PFSK-1 (cell line): ENCODE measurements at regions not wholly inside any gene's neighbourhood (a gene's known extent, or its start where the extent isn't known, plus 50 kb on each side); places are given as distances from the start of the nearest gene placed in this dataset.

ENCODE experiments used
- SIN3A ChIP-seq: IDR thresholded peaks from 2 replicates; pipeline ENCODE4 v1.6.1; 2012; ENCODE audit warnings: mild to moderate bottlenecking, low read length, moderate library complexity, borderline replicate concordance; ENCODE audit not compliant: insufficient read depth
- TAF1 ChIP-seq: IDR thresholded peaks from 2 replicates; pipeline ENCODE4 v1.6.1; 2012; ENCODE audit warnings: low read length, control low read depth, borderline replicate concordance; ENCODE audit not compliant: insufficient read depth
- TF ChIP-seq, protein P1 (sequence below), 2 experiments: IDR thresholded peaks; 2 replicates each; pipeline versions ENCODE4 v1.6.1 to v1.8.0; 2011 to 2012; ENCODE audit warnings: low read depth in 2 of 2, low read length in 2 of 2, control low read depth in 1 of 2, inconsistent platforms in 1 of 2, mild to moderate bottlenecking in 1 of 2, moderate library complexity in 1 of 2; ENCODE audit not compliant: insufficient read depth in 1 of 2

DNA sequence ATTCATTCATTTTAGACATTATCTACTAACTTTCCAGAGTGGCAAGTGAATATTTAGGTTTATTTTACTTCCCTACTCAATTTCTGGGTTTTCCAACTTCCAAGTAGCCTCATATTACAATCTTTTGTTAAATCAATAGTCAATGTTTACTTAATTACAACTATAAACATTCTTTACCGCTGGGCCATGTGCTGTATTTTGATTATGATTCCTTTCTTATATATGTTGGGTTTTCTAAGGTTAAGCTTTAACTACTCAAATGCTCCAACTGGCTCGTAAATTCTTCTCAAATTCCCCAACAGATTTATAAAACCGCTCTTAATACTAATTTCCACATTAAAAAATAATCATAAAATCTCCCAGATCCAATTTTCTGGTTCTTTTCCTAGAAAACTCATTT is 110.1 kb upstream of the ABCA1 start:
- TF ChIP-seq, protein P1, sequence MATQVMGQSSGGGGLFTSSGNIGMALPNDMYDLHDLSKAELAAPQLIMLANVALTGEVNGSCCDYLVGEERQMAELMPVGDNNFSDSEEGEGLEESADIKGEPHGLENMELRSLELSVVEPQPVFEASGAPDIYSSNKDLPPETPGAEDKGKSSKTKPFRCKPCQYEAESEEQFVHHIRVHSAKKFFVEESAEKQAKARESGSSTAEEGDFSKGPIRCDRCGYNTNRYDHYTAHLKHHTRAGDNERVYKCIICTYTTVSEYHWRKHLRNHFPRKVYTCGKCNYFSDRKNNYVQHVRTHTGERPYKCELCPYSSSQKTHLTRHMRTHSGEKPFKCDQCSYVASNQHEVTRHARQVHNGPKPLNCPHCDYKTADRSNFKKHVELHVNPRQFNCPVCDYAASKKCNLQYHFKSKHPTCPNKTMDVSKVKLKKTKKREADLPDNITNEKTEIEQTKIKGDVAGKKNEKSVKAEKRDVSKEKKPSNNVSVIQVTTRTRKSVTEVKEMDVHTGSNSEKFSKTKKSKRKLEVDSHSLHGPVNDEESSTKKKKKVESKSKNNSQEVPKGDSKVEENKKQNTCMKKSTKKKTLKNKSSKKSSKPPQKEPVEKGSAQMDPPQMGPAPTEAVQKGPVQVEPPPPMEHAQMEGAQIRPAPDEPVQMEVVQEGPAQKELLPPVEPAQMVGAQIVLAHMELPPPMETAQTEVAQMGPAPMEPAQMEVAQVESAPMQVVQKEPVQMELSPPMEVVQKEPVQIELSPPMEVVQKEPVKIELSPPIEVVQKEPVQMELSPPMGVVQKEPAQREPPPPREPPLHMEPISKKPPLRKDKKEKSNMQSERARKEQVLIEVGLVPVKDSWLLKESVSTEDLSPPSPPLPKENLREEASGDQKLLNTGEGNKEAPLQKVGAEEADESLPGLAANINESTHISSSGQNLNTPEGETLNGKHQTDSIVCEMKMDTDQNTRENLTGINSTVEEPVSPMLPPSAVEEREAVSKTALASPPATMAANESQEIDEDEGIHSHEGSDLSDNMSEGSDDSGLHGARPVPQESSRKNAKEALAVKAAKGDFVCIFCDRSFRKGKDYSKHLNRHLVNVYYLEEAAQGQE (IDR thresholded peaks at IDR 0.05; ENCODE audit: insufficient read depth in 1 of 2, low read depth in 2 of 2, low read length in 2 of 2): no peak
- no peak for TF ChIP-seq TAF1
- TF ChIP-seq SIN3A: no peak
